ENCODE measurements at regions not wholly inside any gene's neighbourhood (a gene's known extent, or its start where the extent isn't known, plus 50 kb on each side); places are given as distances from the start of the nearest gene placed in this dataset.

DNA sequence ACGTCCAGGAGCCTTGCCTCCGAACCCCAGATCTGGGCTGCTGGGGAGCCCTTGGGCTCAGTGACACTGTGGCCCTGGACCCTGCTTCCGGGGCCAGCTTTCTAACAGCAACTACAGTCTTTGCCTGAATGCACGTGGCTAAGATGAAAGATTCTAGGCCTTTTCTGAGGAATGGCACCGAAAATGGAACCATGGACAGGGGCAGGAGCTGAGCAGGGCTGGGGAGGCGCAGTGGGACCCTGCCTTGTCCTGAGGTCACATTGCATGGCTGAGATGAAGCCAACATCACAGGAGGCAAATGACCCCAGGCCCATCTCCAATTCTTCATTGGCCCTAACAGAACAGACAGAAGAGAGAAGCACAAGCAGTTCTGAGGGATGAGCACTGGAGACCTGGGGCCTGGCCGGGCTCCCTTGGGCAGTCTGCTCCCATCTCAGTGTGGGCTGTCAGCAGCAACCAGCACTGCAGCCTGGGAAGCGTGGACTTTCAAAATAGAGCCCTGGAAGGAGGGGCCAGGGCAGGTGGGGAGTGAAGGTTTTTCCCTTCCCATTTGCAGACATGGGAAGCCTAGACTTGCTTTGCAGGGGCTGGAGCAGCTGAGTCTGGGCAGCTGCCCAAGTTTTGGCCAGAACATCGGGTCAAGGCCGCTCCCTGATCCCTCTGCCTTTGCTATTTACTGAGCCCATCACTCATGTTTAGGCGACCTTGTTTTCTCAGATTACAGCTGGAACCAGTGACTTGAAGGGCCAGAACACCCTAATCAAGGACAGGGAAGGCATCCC, 114.4 kb upstream of the TCERG1L start:
- DNase-seq: no peak

DNA sequence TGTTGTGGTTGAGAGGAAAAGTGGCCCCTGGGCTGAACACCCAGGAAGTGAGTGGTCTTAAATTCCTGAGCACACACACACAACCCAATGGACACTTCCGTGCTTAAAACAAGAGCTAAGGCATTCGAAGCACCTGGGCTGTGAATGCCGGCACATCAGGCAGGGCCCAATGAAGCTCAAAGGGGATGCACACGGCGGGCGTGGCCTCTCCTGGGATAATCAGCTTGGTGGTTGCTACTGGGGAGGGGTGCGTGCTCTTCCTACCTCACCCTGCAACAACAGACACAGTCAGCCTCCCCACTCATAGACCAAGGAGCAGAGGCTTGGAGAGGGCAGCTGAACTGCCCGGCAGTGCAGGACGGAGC, 115.0 kb upstream of the TCERG1L start:
- no peak for DNase-seq

DNA sequence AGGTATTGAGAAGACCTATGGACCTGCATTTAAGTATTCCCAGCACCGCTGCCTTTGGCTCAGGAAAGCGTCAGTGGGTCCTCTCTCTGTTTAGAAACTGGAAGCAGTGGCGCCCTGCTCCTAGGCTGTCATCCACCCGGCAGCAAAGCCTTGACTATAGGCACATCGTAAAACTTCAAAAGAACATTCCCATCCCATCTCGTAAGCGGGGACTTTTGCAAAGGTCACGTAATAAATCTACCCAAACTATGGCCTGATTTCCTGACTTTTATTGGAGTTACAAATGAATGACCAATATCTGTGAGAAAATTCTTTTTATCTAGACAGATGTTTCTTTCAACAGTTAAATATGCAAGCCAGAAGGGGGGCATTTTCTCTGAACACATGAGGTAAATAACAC, 115.8 kb upstream of the TCERG1L start:
- no peak for DNase-seq

DNA sequence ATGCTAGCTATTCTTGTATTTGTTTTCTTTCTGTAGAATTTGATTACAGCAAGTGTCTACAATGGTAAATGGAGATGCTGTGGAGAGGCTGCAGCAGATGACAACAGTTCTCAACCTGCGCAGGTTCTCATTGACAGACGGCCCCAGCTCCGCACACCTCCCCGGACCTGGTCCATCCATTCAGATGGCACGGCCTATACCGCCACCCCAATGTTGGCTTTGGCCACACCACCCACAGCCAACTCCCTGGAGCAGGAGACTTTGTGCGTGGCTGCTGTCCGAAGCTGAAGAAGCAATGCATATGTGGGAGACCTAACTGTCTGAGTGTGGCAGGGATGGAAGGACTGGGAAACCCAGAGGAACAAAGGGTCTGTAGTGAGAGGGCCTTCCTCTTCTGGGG, 116.4 kb upstream of the TCERG1L start:
- DNase-seq: no peak

DNA sequence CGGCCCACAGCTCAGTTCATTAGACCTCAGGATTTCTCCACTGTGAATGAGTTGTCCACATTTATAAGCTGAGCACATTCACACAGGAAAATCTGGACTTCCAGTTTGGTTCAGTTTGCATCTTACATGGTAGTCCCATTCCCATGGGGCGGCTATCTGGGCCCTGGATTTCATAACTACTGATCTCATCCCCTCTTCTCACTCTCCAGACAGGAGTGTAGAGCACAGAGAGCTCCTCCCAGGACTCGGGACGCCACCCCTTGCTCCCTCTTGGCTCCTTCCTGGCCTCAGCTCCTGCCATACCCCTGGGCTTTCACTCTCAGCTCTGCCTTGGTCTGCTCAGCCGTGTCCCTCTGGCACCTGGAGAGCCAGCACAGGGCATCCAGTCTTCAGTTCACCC, 117.6 kb upstream of the TCERG1L start:
- no peak for DNase-seq

DNA sequence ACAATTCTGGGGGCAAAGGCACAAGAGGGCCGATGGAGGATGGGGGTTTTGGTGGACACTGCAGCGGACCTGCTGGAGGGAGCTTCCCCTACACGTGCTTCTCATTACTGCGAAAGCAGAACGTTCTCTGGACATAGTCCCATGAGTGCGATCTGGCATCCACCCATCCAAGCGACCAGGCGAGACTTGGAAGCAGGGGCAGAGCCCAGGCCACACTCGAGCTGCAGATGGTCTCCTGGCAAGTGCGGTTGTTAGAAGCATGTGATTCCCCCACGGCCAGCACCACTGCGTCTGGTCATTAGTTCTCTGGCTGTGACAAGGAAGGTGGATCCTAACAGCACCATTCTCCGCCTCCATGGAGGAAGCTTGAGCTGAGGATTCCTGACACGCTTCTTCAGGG, 118.4 kb upstream of the TCERG1L start:
- no peak for DNase-seq

DNA sequence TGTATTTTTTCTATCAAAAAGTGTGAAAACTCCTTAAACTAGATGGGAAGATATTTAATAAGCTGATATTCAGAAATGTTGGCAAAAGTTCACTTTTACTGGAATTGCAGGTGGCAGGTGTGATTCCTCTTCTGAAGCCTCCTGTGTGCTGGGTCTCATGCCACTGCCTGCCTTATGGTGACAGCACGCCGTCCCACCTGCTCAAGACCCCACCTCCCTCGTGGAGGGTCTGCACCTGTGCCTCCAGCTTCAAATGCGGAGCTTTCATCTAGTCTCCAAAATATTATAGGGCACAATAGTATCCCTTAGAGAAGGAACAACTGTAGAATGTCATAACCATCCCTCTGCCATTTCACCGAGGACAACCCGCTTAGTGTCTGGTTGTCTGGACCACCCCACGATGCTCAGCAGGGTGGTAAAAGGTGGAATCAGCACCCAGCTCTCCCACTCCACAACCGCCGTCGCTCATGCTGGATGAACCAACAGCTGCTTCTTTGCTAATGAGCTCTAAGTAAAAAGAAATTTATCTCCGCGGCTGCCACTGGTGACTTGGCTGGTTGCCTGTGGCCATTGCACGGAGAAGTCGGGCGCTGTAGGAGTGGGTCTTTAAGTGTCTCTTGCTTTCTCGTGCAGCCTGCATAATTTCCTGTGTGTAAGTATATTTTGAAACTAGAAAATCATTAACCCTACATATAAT, 119.3 kb upstream of the TCERG1L start:
- DNase-seq: no peak

DNA sequence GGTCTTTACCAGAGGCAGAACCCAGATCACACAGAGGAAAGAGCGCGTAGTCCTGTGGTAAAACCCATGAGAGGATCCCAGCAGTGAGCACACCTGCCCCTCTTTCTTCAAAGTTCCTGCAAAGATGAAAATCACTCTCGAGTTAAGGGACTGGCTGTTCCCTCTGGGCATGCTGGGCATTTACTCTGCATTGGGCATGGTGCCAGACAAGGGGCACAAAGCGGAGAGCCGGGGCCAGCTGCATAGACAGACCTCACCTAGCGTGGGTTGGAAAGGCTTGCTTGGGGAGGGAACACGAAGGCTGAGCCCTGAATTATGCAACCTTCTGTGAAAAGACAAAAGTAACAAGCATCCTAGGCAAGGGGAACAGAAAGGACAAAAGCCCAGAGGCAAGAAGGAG, 120.0 kb upstream of the TCERG1L start:
- DNase-seq: no peak

DNA sequence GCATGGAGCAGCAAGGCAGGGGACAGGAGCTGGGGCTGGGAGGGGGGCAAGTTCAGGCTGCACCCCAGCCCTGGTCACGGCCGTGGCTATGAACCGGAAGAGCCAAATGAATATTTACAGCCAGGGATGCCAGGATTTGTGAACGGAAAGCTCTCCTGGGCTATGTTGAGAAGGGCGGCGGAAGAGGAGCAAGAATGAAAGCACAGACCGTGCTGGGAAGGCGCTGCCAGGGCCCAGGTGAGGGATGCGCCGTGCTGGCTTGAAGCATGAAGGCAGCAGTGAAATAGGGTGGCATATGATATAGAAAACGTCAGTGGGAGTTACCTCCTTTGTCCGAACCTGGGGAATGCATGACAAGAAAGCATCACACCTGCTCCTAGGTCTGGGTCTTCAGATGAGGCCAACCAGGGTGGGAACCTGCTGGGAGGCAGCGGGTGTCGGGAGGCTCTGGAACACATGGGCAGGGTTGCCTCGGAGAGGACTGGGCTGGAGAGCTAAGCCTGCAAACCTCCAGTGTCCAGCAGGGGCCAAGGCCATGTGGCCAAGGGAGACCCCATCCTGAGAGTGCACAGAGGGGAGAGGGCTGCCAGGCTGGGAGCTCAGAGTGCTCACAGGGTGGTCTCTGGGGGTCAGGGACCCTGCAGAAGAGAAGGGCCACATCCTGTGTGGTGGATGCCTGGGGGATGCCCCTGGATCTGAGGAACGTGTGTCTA, 120.6 kb upstream of the TCERG1L start:
- no peak for DNase-seq

DNA sequence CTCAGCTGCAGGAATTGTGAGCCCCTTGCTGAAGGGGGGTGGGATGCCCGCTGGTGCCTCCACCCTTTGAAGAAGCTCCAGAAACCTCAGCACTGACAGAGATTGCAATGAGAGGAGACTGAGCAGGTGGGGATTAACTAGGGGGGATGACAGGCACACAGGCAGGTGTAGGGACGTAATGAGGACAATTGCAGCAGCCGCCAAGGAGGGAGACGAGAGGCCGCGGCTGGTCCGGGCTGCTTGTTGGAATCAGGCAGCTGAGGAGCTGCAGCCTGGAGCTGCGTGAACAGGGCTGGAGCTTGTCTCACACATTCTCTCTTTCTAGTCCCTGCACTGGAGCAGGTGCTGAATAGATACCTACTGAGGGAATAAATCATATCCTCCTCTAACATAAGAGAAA, 122.0 kb upstream of the TCERG1L start:
- DNase-seq: no peak

DNA sequence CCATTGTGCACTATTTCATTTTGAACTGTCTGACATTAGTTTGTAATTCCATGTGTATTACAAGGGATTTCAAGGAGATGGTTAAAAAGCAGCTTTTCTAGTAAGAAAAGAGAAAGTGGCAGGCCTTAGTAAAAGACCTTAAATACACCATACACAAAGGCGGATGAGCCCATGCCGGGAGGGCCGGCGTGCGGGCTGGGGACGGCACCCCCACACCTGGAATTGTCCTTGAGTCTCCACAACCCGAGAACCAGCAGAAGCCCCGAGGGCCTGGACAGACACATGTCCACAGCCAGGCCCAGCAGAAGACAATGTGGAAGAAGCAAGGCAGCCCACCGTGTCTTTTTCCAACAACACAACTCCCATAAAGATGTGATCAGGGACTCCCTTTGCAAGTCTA, 123.7 kb upstream of the TCERG1L start:
- no peak for DNase-seq

DNA sequence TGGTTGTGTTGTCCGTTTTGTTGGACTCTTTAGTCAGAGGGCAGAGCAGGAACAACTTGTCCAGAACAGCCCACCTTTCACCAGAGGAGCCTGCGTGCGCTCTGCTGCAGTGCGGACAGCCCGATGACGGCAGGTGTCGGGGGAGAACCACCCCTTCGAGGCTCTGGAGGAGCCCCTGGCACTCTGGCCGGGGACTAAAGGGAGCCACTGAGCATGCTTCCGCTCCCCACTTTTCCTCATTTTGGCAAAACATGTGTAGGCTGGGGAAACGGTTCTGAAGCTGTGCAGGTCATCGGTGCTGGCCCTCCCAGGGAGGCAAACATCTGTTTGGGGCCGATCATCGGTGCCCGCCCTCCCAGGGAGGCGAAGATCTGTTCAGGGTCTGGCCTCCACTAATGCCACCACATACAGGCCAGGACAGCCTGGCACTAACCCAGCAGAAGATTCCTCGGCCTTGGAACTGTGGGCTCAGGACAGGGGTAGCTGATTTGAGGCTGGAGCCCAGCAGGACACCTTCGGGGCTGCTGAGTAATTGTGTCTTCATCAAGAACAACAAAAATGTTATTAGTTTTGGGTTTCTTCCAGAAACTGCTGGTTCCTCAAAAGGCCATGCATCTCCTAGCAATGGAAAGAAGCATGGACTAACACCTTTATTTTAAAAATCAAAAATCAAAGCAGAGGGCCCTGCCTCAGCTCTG, 124.4 kb upstream of the TCERG1L start:
- DNase-seq: no peak

DNA sequence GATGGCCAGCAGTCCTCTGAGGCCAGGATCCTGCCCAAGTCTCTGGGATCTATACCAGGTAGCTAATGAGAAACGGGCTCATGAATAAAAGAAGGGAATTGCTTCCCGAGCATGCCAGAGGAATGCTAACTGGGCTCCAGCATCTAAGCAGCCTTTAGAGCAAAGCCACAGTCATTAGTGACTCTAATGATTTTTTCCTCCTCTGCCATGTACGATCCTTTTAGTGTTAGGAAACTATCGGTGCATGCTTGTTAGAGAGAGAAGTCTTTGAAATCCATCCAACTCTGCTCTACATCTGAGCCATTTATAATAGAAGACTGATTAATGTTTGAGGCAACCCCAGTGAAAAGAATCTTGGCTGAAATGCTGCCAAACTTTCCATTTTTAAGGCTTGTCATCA, 124.9 kb upstream of the TCERG1L start:
- no peak for DNase-seq

DNA sequence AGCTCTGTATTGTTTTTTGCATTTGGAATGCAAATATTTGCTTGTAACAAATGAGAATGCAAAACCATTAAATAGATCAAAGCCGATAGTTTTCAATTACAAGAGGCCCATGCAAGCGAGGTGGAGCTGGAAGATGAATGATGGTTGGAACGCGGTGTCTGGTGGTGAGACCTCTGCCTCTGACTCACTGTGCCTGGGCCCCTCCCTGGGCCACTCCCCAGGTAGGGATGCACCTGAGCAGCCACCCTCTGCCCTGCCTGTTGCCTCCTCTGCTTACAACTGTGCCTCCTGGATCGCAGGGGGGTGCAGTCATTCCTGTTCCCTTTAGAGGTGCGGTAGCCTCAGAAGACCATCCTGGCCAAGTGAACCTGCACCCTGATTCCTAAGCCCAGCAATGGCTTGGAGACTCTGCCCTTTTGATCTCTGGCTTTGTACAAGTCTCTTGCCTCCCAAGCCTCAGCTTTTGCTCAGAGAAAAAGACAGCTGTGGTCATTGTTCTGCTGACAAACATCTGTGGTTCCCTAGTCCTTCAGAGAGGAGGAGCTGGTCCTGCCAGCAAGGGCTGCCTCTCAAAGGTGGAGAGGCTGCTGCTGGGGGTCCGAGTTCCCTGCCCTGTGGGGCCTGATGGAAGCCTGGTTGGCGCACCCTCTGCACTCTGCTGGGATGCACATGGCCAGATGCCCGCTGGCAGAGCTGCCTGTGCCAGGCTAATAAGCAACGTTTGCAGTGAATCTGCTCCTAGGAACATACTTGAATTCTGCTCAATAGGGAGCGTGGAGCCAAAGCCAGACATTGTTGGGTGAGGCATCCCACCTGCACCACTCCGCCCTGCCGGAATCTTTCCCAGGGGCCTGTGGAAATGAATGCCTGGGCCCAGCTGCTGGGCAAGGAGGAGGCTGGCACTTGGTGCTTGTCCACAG, 126.3 kb upstream of the TCERG1L start:
- no peak for DNase-seq

DNA sequence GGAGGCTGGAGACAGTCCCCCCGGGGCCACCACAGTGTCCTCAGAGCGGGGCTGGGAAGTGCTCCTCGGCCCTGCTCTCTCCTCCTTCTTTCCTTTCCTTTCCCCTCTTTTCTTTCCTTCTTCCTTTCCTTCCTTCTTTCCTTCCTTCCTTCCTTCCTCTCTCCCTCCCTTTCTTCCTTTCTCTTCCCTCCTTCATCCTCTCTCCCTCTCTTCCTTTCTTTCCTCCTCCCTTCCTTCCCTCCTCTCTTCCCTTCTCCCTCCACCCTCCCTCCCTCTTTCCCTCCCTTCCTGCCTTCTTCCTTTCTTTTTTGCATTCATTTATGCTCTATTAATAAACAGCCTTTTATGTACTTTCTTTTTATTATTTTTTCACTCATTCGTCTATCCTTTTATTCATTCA, 127.1 kb upstream of the TCERG1L start:
- no peak for DNase-seq

DNA sequence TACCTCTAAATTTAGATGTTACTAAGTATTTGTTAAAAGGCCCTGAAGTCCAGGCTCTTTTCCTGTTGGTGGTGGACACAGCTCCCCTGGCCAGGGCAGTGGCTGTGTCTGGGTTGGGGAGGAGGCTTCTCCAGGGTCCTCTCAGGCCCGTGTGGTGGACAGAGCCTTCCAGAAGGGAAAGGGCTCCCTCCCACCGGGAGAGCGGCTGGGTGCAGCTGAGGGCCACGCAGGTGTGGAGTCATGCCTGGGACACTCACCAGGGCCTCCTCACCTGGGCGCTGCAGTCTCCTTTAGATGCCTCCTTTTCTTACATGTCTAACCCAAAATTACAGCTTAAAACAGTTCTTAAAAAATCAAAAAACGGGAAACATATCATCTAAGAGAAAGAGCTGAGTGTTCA, 128.2 kb upstream of the TCERG1L start:
- no peak for DNase-seq

DNA sequence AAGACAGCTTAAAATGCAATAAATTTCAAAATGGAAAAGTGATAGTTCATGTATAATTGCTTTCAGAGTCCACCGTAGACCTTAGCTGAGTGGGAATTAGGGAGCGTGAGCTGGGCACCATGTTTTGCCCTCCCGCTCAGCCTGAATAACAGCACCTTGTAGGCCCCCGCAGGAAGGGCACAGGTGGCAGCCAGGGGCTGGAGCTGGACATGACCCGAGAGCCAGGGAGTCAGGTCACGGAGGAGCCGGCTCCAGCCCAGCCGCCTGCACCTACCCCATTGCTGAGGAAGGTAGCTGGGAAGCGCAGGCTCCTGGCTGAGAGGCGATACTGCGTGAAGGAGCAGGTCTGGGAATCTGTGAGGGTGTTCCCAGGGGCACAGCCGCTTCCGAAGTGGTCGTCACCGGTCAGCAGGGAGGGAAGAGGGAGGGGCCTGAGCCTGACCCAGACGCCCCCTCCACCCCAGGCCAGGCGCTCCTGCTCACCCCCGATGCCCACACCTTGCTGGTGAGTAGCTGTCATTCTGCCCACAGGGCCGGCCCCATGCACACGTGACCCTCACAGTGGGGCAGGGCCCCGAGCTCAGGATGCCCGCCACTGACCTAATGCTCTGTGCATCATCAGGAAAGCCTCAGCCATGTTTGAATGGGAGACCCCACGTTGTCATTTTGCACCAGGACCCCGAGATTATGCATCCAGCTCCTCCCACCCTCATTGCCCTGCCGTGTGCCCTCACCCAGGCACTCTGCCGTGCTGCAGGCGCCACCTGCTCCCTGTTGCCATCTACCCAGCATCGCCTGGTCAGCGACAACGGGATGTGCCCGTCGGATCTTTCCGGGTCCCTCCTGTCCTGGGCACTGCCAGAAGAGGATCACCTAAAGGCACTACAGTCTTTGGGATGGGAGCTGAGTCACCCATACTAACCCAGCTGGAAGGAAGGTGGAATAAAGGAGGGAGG, 129.2 kb upstream of the TCERG1L start:
- DNase-seq: no peak

DNA sequence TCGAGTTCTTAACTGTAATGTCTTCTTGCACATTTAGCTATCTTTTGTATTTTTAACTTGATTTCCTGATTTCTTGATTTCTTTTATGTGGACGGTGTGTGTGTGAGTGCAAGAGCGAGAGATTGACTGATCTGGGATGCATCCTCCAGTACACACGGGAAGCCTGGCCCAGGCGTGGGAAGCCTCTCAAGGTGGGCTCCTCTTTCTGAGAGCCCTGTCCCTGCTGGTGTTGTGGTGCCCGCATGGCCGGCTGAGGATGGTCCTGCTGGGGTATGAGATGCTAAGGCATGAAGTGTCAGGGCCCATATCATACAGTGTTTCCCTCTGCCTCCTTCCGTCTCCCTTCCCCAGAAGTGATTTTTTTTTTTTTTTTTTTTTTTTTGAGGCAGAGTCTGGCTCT, 130.8 kb upstream of the TCERG1L start:
- DNase-seq: no peak

DNA sequence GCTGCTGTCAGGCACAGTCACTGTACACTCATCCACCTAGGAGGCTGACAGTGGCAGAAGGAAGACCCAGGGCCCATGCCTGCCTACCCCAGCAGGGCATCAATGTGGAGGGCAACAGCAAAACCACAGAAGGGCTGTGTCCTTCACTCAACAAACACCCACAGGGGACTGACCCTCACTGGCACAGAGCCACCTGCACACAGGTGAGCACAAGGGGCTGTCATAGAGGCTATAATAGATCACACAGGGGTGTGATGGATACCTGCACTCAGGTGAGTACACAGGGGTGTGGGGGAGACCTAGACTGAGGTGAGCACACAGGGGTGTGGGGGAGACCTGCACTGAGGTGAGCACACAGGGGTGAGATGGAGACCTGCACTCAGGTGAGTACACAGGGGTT, 132.8 kb upstream of the TCERG1L start:
- DNase-seq: no peak

DNA sequence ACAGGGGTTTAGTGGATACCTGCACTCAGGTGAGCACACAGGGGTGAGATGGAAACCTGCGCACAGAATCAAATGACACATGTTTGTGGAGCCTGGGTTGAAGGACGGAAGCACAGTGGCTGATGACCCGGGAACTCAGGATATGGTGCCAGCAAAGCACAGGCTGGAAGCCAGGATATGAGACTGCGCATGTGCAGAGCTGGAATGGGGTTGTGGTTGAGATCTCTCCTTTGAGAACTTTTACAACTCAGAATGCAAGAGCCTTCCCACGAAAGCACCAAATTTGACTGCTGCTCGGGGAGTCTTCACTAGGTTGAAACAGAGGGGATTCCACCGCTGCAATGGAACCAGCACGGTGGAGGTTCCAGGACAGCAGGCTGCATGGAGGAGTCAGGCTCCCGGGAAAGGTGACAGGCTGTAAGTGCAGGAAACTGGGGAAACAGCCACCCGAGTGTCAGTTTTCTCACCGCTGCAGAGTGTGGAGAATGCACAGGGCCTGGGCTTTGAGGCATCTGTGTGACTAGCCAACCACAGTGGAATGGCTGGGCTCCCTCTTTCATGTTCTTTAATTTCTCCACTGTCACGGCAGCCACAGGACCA, 133.4 kb upstream of the TCERG1L start:
- no peak for DNase-seq

DNA sequence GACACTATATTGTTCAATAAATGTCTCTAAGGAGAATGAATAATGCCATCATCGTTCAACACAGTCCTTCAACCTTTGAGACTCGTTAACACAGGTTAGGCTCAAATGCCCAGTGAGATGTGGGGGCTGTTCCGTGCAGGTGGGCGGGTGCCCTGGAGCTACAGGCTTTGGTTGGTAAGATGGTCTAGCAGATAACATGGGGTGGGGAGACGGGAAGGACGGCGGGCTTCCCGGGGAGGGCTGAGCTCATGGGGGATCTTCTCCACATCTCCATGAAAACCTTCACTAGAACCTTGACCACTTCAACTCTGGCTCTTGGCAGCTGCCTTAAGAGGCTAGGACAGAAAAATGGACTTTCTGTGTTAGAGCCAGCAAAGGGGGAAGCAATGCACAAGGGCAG, 134.1 kb upstream of the TCERG1L start:
- no peak for DNase-seq

All from stimulated activated CD4-positive, alpha-beta T cell treated with anti-CD3 and anti-CD28 coated beads, Interleukin-12 subunit alpha, Interleukin-12 subunit beta, amount 100 ng/mL, for 4 hours (primary cell).